NCI-H2196 (cell line): ENCODE measurements at regions not wholly inside any gene's neighbourhood (a gene's known extent, or its start where the extent isn't known, plus 50 kb on each side); places are given as distances from the start of the nearest gene placed in this dataset.

Source experiments
- DNase-seq: peaks from one replicate; lab custom pipeline; 2025; ENCODE audit not compliant: unreplicated experiment; lab: John Stamatoyannopoulos, UW

GRCh38 chr2:215668378-215668775 lies 232.5 kb upstream of the FN1 start:
- no peak for DNase-seq

- DNase-seq: no peak
These were observed 231.9 kb upstream of the FN1 start for GRCh38 chr2:215667585-215668377.

GRCh38 chr2:215664847-215665525 lies 229.1 kb upstream of the FN1 start:
- no peak for DNase-seq

GRCh38 chr2:215662715-215663114 lies 226.8 kb upstream of the FN1 start:
- DNase-seq: no peak

- no peak for DNase-seq
These were observed 224.8 kb upstream of the FN1 start for GRCh38 chr2:215660687-215661086.

GRCh38 chr2:215659650-215660049 lies 223.8 kb upstream of the FN1 start:
- DNase-seq: no peak

GRCh38 chr2:215658635-215659305 lies 222.9 kb upstream of the FN1 start:
- no peak for DNase-seq

- DNase-seq: no peak
These were observed 222.0 kb upstream of the FN1 start for GRCh38 chr2:215657844-215658243.

GRCh38 chr2:215654148-215654819 lies 218.4 kb upstream of the FN1 start:
- DNase-seq: no peak

- DNase-seq: no peak
These were observed 217.6 kb upstream of the FN1 start for GRCh38 chr2:215653344-215654030.

GRCh38 chr2:215652388-215652787 lies 216.5 kb upstream of the FN1 start:
- DNase-seq: no peak

- DNase-seq: no peak
These were observed 215.5 kb upstream of the FN1 start for GRCh38 chr2:215651412-215651811.

- DNase-seq: no peak
These were observed 208.5 kb upstream of the FN1 start for GRCh38 chr2:215644233-215644897.

- DNase-seq: no peak
These were observed 202.8 kb upstream of the FN1 start for GRCh38 chr2:215638687-215639086.

GRCh38 chr2:215637651-215638050 lies 201.8 kb upstream of the FN1 start:
- no peak for DNase-seq

GRCh38 chr2:215636816-215637215 lies 200.9 kb upstream of the FN1 start:
- DNase-seq: no peak

GRCh38 chr2:215635788-215636139 lies 199.9 kb upstream of the FN1 start:
- no peak for DNase-seq

- DNase-seq: no peak
These were observed 199.4 kb upstream of the FN1 start for GRCh38 chr2:215635071-215635787.

GRCh38 chr2:215633360-215633759 lies 197.5 kb upstream of the FN1 start:
- DNase-seq: no peak

GRCh38 chr2:215631696-215632095 lies 195.8 kb upstream of the FN1 start:
- no peak for DNase-seq
